A549 (cell line): ENCODE measurements at regions not wholly inside any gene's neighbourhood (a gene's known extent, or its start where the extent isn't known, plus 50 kb on each side); places are given as distances from the start of the nearest gene placed in this dataset.

Experiments
- ATAC-seq, 2 experiments: fragments of 200-7000 bp in 1 of 2; fragments of >200 bp in 1 of 2; cut with Nextera tagmentation in 1 of 2; cut with Tn5 transposase in 1 of 2; 3 replicates each; pipeline versions ENCODE4 v1.8.0 to v1.9.1; 2018 to 2020; ENCODE audit warnings: mild to moderate bottlenecking in 1 of 2, moderate library complexity in 1 of 2
- CTCF ChIA-PET: fragments of 300-600 bp; sonication (Branson Sonifier 250); formaldehyde crosslinking; extraction: SDS; loops from one replicate; lab custom pipeline; 2021; ENCODE audit warnings: antibody characterized with exemption, inconsistent platforms; lab: Yijun Ruan, JAX
- POLR2A ChIA-PET: fragments of 350-600 bp; formaldehyde crosslinking; extraction: SDS; loops from one replicate; lab custom pipeline; 2021; ENCODE audit warnings: antibody characterized with exemption, inconsistent platforms; lab: Yijun Ruan, JAX
- DNase-seq, 2 experiments: peaks; one replicate each; pipeline versions ENCODE4 v3.0.0 to v3.0.0-alpha.2; 2011 to 2016; ENCODE audit warnings: low read depth in 1 of 2, low spot score in 1 of 2
- FAIRE-seq: peaks from 2 replicates; lab custom pipeline; 2011; peaks lifted over from hg19 to GRCh38; lab: Jason Lieb, UNC
- H3K27ac ChIP-seq, 2 experiments: fragments of >200 bp; sonication (Bioruptor Twin); formaldehyde crosslinking; 3 replicates each; pipeline ENCODE4 v1.5.1; 2016 to 2017
- H3K4me1 ChIP-seq: fragments of >200 bp; sonication (Bioruptor Twin); formaldehyde crosslinking; 3 replicates; pipeline ENCODE4 v1.6.1; 2016
- H3K4me2 ChIP-seq: fragments of >200 bp; sonication (Bioruptor Twin); formaldehyde crosslinking; 3 replicates; pipeline ENCODE4 v1.6.1; 2016
- H3K4me3 ChIP-seq: fragments of >200 bp; sonication (Bioruptor Twin); formaldehyde crosslinking; 3 replicates; pipeline ENCODE4 v1.5.1; 2016
- H3K9me3 ChIP-seq: fragments of >200 bp; sonication (Bioruptor Twin); formaldehyde crosslinking; 3 replicates; pipeline ENCODE4 v1.6.1; 2016
- BHLHE40 ChIP-seq: IDR thresholded peaks from 2 replicates; pipeline ENCODE4 v1.6.1; 2012; ENCODE audit warnings: low read depth, low read length, inconsistent platforms
- CHD2 ChIP-seq: fragments of 150-350 bp; IDR thresholded peaks from 2 replicates; pipeline ENCODE4 v1.6.1; 2014; ENCODE audit warnings: low read length; ENCODE audit not compliant: partially characterized antibody
- CTCF ChIP-seq: fragments of >200 bp; sonication (Bioruptor Twin); formaldehyde crosslinking; IDR thresholded peaks from 3 replicates; pipeline ENCODE4 v1.5.1; 2016
- EHF ChIP-seq: fragments of 250-450 bp; sonication (Bioruptor Pico); IDR thresholded peaks from 2 replicates; pipeline ENCODE4 v1.5.0; 2020; ENCODE audit warnings: mild to moderate bottlenecking
- EP300 ChIP-seq, 2 experiments: fragments of >200 bp; sonication (Bioruptor Twin); formaldehyde crosslinking; IDR thresholded peaks; 2 replicates in 1 of 2; 3 replicates in 1 of 2; pipeline ENCODE4 v1.6.1; 2016 to 2017
- ESRRA ChIP-seq: fragments of 150-350 bp; IDR thresholded peaks from 2 replicates; pipeline ENCODE4 v1.6.1; 2014; ENCODE audit warnings: mild to moderate bottlenecking, low read length, borderline replicate concordance
- FOXS1 ChIP-seq: fragments of 250-450 bp; sonication (Bioruptor Pico); IDR thresholded peaks from 2 replicates; pipeline ENCODE4 v1.5.0; 2020; ENCODE audit warnings: mild to moderate bottlenecking, moderate library complexity
- GATA3 ChIP-seq: IDR thresholded peaks from 2 replicates; pipeline ENCODE4 v1.6.1; 2012; ENCODE audit warnings: borderline replicate concordance
- HDAC2 ChIP-seq: fragments of 200-600 bp; sonication (generic); IDR thresholded peaks from 2 replicates; pipeline ENCODE4 v1.6.1; 2016
- HES2 ChIP-seq: fragments of >200 bp; sonication (Bioruptor Twin); formaldehyde crosslinking; IDR thresholded peaks from 2 replicates; pipeline ENCODE4 v1.6.1; 2016
- HMGXB4 ChIP-seq: fragments of 250-450 bp; sonication (Bioruptor Pico); IDR thresholded peaks from 2 replicates; pipeline ENCODE4 v1.5.0; 2021; ENCODE audit warnings: mild to moderate bottlenecking, moderate library complexity, borderline replicate concordance
- KDM1A ChIP-seq: fragments of 200-600 bp; sonication (generic); IDR thresholded peaks from 2 replicates; pipeline ENCODE4 v1.6.1; 2016; ENCODE audit warnings: low read depth, mild to moderate bottlenecking
- NFE2L2 ChIP-seq: fragments of 150-350 bp; conservative IDR thresholded peaks from 2 replicates; pipeline ENCODE4 v1.6.1; 2014; ENCODE audit warnings: low read length
- PBX3 ChIP-seq: IDR thresholded peaks from 2 replicates; pipeline ENCODE4 v1.6.1; 2012
- PHF8 ChIP-seq: fragments of 200-600 bp; sonication (generic); IDR thresholded peaks from 2 replicates; pipeline ENCODE4 v1.6.1; 2016; ENCODE audit warnings: low read depth, mild to moderate bottlenecking, antibody characterized with exemption, moderate library complexity, borderline replicate concordance
- POLR2AphosphoS2 ChIP-seq: conservative IDR thresholded peaks from 2 replicates; pipeline ENCODE4 v1.6.1; 2012; ENCODE audit warnings: low read length, improper control_type of control experiment, inconsistent platforms
- RCOR1 ChIP-seq: fragments of 150-350 bp; IDR thresholded peaks from 2 replicates; pipeline ENCODE4 v1.6.1; 2014; ENCODE audit warnings: antibody characterized with exemption, low read length, low read depth
- REST ChIP-seq: fragments of 200-600 bp; sonication (generic); IDR thresholded peaks from 2 replicates; pipeline ENCODE4 v1.6.1; 2016; ENCODE audit warnings: antibody characterized with exemption, mild to moderate bottlenecking, moderate library complexity
- RFX5 ChIP-seq: fragments of 450-650 bp; IDR thresholded peaks from 2 replicates; pipeline ENCODE4 v1.7.1; 2014; ENCODE audit warnings: antibody characterized with exemption, mild to moderate bottlenecking, moderate library complexity
- RNF2 ChIP-seq: fragments of 200-600 bp; sonication (generic); IDR thresholded peaks from 2 replicates; pipeline ENCODE4 v1.6.1; 2016; ENCODE audit warnings: low read depth, mild to moderate bottlenecking, antibody characterized with exemption, moderate library complexity, borderline replicate concordance
- SREBF2 ChIP-seq: fragments of 450-650 bp; IDR thresholded peaks from 2 replicates; pipeline ENCODE4 v1.6.1; 2014; ENCODE audit warnings: mild to moderate bottlenecking, moderate library complexity
- USF2 ChIP-seq: fragments of 450-650 bp; IDR thresholded peaks from 2 replicates; pipeline ENCODE4 v1.6.1; 2014; ENCODE audit warnings: antibody characterized with exemption
- WGBS: methylation state at CpG from one replicate; pipeline ENCODE4 v1.1.6; 2017; ENCODE audit errors: missing lambda C conversion rate; 5-methylcytosine and 5-hydroxymethylcytosine counted together

- DNase-seq (no peak), ATAC-seq (no peak), FAIRE-seq (no peak)
- Histone ChIP-seq H3K4me3 (no peak overlapping the region), H3K4me1 (no peaks in the 10 kb centered on the region), H3K4me2 (no peak overlapping the region), H3K27ac (no peak overlapping the region), H3K9me3 (no peaks in the 10 kb centered on the region)
- no peak for TF ChIP-seq FOXS1 (CRISPR knock-in tag)
- TF ChIP-seq PHF8, result no peak
- TF ChIP-seq NFE2L2, result no peak
- TF ChIP-seq POLR2AphosphoS2, result no peak
- no peak for TF ChIP-seq HMGXB4 (CRISPR knock-in tag)
- WGBS, result 0% methylated on average over 1 of the region's 1 CpG
- CTCF ChIA-PET, result no interaction called here
- POLR2A ChIA-PET, result no interaction called here
These were observed 401.6 kb downstream of the EPHA4 start for GRCh38 chr2:221170548-221170947.

GRCh38 chr2:221176667-221177066, 395.4 kb downstream of the EPHA4 start:
- Histone ChIP-seq H3K4me3 (no peak overlapping the region), H3K4me2 (no peak overlapping the region), H3K4me1 (no peaks in the 10 kb centered on the region), H3K9me3 (no peaks in the 10 kb centered on the region), H3K27ac (no peak overlapping the region)
- ChIA-PET POLR2A (no interaction called here), CTCF (no interaction called here)
- ATAC-seq, result no peak
- 3% methylated on average over 6 of the region's 6 CpGs for whole genome bisulfite sequencing
- no peak for FAIRE-seq
- no peak for DNase-seq
- TF ChIP-seq EHF, result no peak
- TF ChIP-seq HES2, result no peak
- no peak for TF ChIP-seq HMGXB4 (CRISPR knock-in tag)
- TF ChIP-seq RFX5, result no peak
- TF ChIP-seq KDM1A, result no peak
- TF ChIP-seq REST, result no peak
- TF ChIP-seq HDAC2, result no peak
- no peak for TF ChIP-seq GATA3
- TF ChIP-seq SREBF2, result no peak
- TF ChIP-seq RNF2, result no peak

- no peaks in the 10 kb centered on the region for H3K4me1 ChIP-seq
- H3K4me3 ChIP-seq, result no peak overlapping the region
- no peaks in the 10 kb centered on the region for H3K9me3 ChIP-seq
- WGBS, result 1% methylated on average over 4 of the region's 4 CpGs
- no peak overlapping the region for H3K4me2 ChIP-seq
- ATAC-seq (no peak), DNase-seq (no peak), FAIRE-seq (no peak)
- POLR2A ChIA-PET, result no interaction called here
- H3K27ac ChIP-seq, result no peak overlapping the region
- CTCF ChIA-PET, result interaction anchor here (1.3 kb wide), 1 partner anchor 1441 kb away, joined by 3 read pairs; no protein-coding TSS in a partner anchor
- no peak for TF ChIP-seq RFX5
- no peak for TF ChIP-seq CTCF
- TF ChIP-seq EP300 (IDR thresholded peaks at IDR 0.05), result no peak
- TF ChIP-seq ESRRA, result no peak
- TF ChIP-seq BHLHE40, result no peak
- no peak for TF ChIP-seq USF2
- TF ChIP-seq PBX3, result no peak
- no peak for TF ChIP-seq CHD2
- no peak for TF ChIP-seq RCOR1
These were observed 394.0 kb downstream of the EPHA4 start for GRCh38 chr2:221178139-221178538.
